ENCODE measurements at regions not wholly inside any gene's neighbourhood (a gene's known extent, or its start where the extent isn't known, plus 50 kb on each side); places are given as distances from the start of the nearest gene placed in this dataset.

DNA sequence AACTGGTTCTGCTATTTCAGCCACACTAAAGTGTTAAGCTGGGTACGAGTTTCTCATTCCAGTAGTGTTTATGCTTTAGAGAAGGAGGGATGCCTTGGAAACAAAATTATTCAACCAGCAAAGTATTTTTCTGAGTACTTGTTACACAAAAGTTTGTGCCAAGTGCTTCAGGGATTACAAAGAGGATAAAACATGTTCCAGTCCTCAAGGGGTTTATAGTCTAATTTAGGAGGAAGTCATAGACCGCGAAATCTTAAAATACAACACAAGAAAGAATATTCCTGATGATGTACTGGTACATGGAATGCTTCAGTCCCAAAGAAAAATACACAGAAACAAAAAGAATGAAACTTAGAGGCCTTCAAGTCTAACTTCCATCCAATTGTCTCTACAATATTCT is 85.4 kb upstream of the NR4A3 start:
- H3K9me3 Mint-ChIP-seq (ENCODE audit: low read depth, unreplicated experiment): no peaks in the 10 kb centered on the region
- no peak overlapping the region for H3K4me3 Mint-ChIP-seq (ENCODE audit: low read depth, unreplicated experiment)
- intact Hi-C loops (cut with micrococcal nuclease; ENCODE audit: unreplicated experiment): no loop called here
- no peak overlapping the region for H3K27ac Mint-ChIP-seq (ENCODE audit: unreplicated experiment)
- CTCF ChIA-PET: no interaction called here
- H3K4me1 Mint-ChIP-seq (ENCODE audit: low read depth, unreplicated experiment): no peaks in the 10 kb centered on the region
- no peak for DNase-seq
- H3K27me3 Mint-ChIP-seq (ENCODE audit: unreplicated experiment): peaks cover 27% of the 10 kb centered on the region
- TF ChIP-seq, protein P1, sequence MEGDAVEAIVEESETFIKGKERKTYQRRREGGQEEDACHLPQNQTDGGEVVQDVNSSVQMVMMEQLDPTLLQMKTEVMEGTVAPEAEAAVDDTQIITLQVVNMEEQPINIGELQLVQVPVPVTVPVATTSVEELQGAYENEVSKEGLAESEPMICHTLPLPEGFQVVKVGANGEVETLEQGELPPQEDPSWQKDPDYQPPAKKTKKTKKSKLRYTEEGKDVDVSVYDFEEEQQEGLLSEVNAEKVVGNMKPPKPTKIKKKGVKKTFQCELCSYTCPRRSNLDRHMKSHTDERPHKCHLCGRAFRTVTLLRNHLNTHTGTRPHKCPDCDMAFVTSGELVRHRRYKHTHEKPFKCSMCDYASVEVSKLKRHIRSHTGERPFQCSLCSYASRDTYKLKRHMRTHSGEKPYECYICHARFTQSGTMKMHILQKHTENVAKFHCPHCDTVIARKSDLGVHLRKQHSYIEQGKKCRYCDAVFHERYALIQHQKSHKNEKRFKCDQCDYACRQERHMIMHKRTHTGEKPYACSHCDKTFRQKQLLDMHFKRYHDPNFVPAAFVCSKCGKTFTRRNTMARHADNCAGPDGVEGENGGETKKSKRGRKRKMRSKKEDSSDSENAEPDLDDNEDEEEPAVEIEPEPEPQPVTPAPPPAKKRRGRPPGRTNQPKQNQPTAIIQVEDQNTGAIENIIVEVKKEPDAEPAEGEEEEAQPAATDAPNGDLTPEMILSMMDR (IDR thresholded peaks at IDR 0.05; ENCODE audit: unreplicated experiment): no peak
- no peaks in the 10 kb centered on the region for H3K36me3 Mint-ChIP-seq (ENCODE audit: insufficient read depth, unreplicated experiment)
- BruUV-seq (replicated peaks): no TSS peak

DNA sequence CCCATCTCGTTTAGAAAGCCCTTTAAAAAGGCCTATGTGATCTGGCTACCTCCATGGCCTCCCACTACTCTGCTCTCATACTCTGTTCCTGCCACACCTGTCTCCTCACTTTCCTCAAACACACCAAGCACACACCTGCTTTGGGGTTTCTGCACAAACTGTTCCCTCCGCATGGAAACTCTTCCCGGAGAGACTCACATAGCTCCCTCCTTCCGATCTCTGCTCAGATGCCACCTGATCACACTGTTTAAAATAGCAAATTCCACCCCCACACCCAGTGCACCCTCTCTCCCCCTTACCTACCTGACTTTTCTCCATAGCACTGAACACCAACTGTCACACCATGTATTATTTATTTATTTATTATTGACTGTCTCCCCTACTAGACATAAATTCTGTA is 84.0 kb upstream of the NR4A3 start:
- no peaks in the 10 kb centered on the region for H3K4me1 Mint-ChIP-seq (ENCODE audit: low read depth, unreplicated experiment)
- TF ChIP-seq, protein P1 (IDR thresholded peaks at IDR 0.05; ENCODE audit: unreplicated experiment): no peak
- no peaks in the 10 kb centered on the region for H3K36me3 Mint-ChIP-seq (ENCODE audit: insufficient read depth, unreplicated experiment)
- no TSS peak for BruUV-seq (replicated peaks)
- no peak for DNase-seq
- no peaks in the 10 kb centered on the region for H3K9me3 Mint-ChIP-seq (ENCODE audit: low read depth, unreplicated experiment)
- CTCF ChIA-PET: no interaction called here
- H3K27ac Mint-ChIP-seq (ENCODE audit: unreplicated experiment): no peak overlapping the region
- H3K4me3 Mint-ChIP-seq (ENCODE audit: low read depth, unreplicated experiment): no peak overlapping the region
- intact Hi-C loops (cut with micrococcal nuclease; ENCODE audit: unreplicated experiment): no loop called here
- H3K27me3 Mint-ChIP-seq (ENCODE audit: unreplicated experiment): peaks cover 40% of the 10 kb centered on the region

DNA sequence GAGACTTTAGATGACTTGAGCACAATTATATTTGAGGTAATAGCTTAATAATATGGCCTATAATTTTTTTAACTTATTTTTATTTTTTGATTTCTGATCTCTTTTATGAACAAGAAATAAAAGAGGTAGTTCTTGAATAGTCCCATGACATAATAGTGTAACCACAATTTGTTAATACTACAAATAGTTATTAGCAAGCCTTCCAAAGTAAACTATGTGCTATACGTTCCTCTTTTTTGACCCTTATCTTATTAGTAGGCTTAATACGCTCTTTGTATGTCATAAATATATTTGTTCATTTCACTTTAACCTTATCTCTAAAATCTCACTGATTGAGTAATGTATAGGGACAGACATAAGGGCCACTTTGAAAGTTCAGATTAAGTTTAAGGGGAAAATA is 78.7 kb upstream of the NR4A3 start:
- TF ChIP-seq, protein P1 (IDR thresholded peaks at IDR 0.05; ENCODE audit: unreplicated experiment): no peak
- Mint-ChIP-seq H3K27me3 (ENCODE audit: unreplicated experiment) (peaks cover 28% of the 10 kb centered on the region), H3K27ac (ENCODE audit: unreplicated experiment) (no peak overlapping the region), H3K4me3 (ENCODE audit: low read depth, unreplicated experiment) (no peak overlapping the region), H3K4me1 (ENCODE audit: low read depth, unreplicated experiment) (no peaks in the 10 kb centered on the region), H3K9me3 (ENCODE audit: low read depth, unreplicated experiment) (no peaks in the 10 kb centered on the region), H3K36me3 (ENCODE audit: insufficient read depth, unreplicated experiment) (no peaks in the 10 kb centered on the region)
- intact Hi-C loops (cut with micrococcal nuclease; ENCODE audit: unreplicated experiment): no loop called here
- DNase-seq: no peak
- BruUV-seq (replicated peaks): no TSS peak
- CTCF ChIA-PET: interaction anchor here (0.6 kb wide), 1 partner anchor 560 kb away, joined by 3 read pairs; no protein-coding TSS in a partner anchor

DNA sequence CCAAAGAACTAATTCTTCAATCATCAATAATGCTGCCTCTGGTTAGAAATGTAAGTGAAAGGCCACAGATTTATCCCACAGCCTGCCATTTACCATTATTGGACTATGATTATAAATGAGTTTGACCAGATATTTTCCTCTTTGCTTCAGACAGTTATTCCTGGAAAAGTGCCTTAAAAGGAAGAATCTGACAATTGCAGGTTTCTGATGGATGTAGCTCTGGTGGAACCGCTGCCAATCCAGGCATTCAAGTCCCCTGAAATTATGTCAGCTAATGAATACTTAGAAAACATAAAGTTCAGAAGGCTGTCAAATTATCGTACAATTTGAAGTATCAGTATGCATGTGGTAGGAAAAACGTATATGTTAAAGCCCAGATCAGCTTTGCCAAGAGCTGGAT is 78.2 kb upstream of the NR4A3 start:
- H3K27me3 Mint-ChIP-seq (ENCODE audit: unreplicated experiment): peaks cover 26% of the 10 kb centered on the region
- intact Hi-C loops (cut with micrococcal nuclease; ENCODE audit: unreplicated experiment): no loop called here

More for the DNA sequence above, 78.2 kb upstream of the NR4A3 start:
- no TSS peak for BruUV-seq (replicated peaks)
- H3K27ac Mint-ChIP-seq (ENCODE audit: unreplicated experiment): no peak overlapping the region
- CTCF ChIA-PET: interaction anchor here (0.6 kb wide), 2 partner anchors 42 to 559 kb away, joined by 3 to 4 read pairs; no protein-coding TSS in a partner anchor
- no peak overlapping the region for H3K4me3 Mint-ChIP-seq (ENCODE audit: low read depth, unreplicated experiment)
- no peaks in the 10 kb centered on the region for H3K36me3 Mint-ChIP-seq (ENCODE audit: insufficient read depth, unreplicated experiment)
- no peak for DNase-seq
- TF ChIP-seq, protein P1 (IDR thresholded peaks at IDR 0.05; ENCODE audit: unreplicated experiment): no peak
- H3K4me1 Mint-ChIP-seq (ENCODE audit: low read depth, unreplicated experiment): no peaks in the 10 kb centered on the region
- no peaks in the 10 kb centered on the region for H3K9me3 Mint-ChIP-seq (ENCODE audit: low read depth, unreplicated experiment)
